ENCODE measurements at regions not wholly inside any gene's neighbourhood (a gene's known extent, or its start where the extent isn't known, plus 50 kb on each side); places are given as distances from the start of the nearest gene placed in this dataset.
"Not testable (repeated sequence)": the region's sequence is repeated elsewhere in the genome, so short reads cannot be mapped to it uniquely, and the experiment has no call there.

GRCh38 chr6:92086750-92087149 lies 1332.6 kb downstream of the EPHA7 start:
- H3K27me3 ChIP-seq = no peaks in the 10 kb centered on the region
- H3K4me3 ChIP-seq = no peak overlapping the region
- no peak for TF ChIP-seq CTCF (IDR thresholded peaks at IDR 0.05)
- no peaks in the 10 kb centered on the region for H3K4me1 ChIP-seq
- peaks cover 0 to 3% of the 10 kb centered on the region in 2 donors for H3K9me3 ChIP-seq
- intact Hi-C loops (cut with DNase I) = no loop called here
- no peak for DNase-seq (ENCODE audit: low spot score in 2 of 2)
- H3K36me3 ChIP-seq = no peaks in the 10 kb centered on the region
- no peak overlapping the region for H3K27ac ChIP-seq

- H3K4me3 ChIP-seq; H3K36me3 ChIP-seq; H3K27me3 ChIP-seq; DNase-seq (ENCODE audit: low spot score in 2 of 2); H3K27ac ChIP-seq; H3K9me3 ChIP-seq; intact Hi-C loops (cut with DNase I); H3K4me1 ChIP-seq: not testable (repeated sequence)
Observed at GRCh38 chr6:92083914-92084313, 1335.4 kb downstream of the EPHA7 start.

GRCh38 chr6:92072387-92072786 lies 1347.0 kb downstream of the EPHA7 start:
- Histone ChIP-seq H3K4me1 (no peaks in the 10 kb centered on the region), H3K27ac (no peak overlapping the region), H3K27me3 (no peaks in the 10 kb centered on the region), H3K9me3 (no peaks in the 10 kb centered on the region), H3K36me3 (no peaks in the 10 kb centered on the region), H3K4me3 (no peak overlapping the region)
- no peak for DNase-seq (ENCODE audit: low spot score in 2 of 2)
- intact Hi-C loops (cut with DNase I) = no loop called here
- TF ChIP-seq CTCF (IDR thresholded peaks at IDR 0.05) = no peak

GRCh38 chr6:92069781-92070180 lies 1349.6 kb downstream of the EPHA7 start:
- Histone ChIP-seq H3K4me1 (no peaks in the 10 kb centered on the region), H3K36me3 (no peaks in the 10 kb centered on the region), H3K27me3 (no peaks in the 10 kb centered on the region), H3K9me3 (no peaks in the 10 kb centered on the region), H3K27ac (no peak overlapping the region), H3K4me3 (no peak overlapping the region)
- intact Hi-C loops (cut with DNase I) = no loop called here
- no peak for DNase-seq (ENCODE audit: low spot score in 2 of 2)
- no peak for TF ChIP-seq CTCF (IDR thresholded peaks at IDR 0.05)

GRCh38 chr6:92052513-92052912 lies 1366.8 kb downstream of the EPHA7 start:
- Histone ChIP-seq H3K4me1 (no peaks in the 10 kb centered on the region), H3K27ac (no peak overlapping the region), H3K27me3 (no peaks in the 10 kb centered on the region), H3K36me3 (no peaks in the 10 kb centered on the region), H3K4me3 (no peak overlapping the region), H3K9me3 (no peaks in the 10 kb centered on the region)
- intact Hi-C loops (cut with DNase I) = no loop called here
- TF ChIP-seq CTCF (IDR thresholded peaks at IDR 0.05) = no peak
- no peak for DNase-seq (ENCODE audit: low spot score in 2 of 2)

- Histone ChIP-seq H3K27me3 (no peaks in the 10 kb centered on the region), H3K4me3 (no peak overlapping the region), H3K27ac (no peak overlapping the region), H3K36me3 (no peaks in the 10 kb centered on the region), H3K4me1 (no peaks in the 10 kb centered on the region), H3K9me3 (no peaks in the 10 kb centered on the region)
- intact Hi-C loops (cut with DNase I) = no loop called here
- TF ChIP-seq CTCF (IDR thresholded peaks at IDR 0.05) = no peak
- no peak for DNase-seq (ENCODE audit: low spot score in 2 of 2)
Observed at GRCh38 chr6:92050216-92050615, 1369.1 kb downstream of the EPHA7 start.
